Stimulated activated CD8-positive, alpha-beta memory T cell treated with anti-CD3 and anti-CD28 coated beads, Interleukin-15, amount 100 ng/mL, for 24 hours (primary cell): ENCODE measurements at regions not wholly inside any gene's neighbourhood (a gene's known extent, or its start where the extent isn't known, plus 50 kb on each side); places are given as distances from the start of the nearest gene placed in this dataset.

Experiments
- DNase-seq: peaks from one replicate; pipeline ENCODE4 v3.0.0-alpha.2; 2020; ENCODE audit warnings: low read depth

DNA sequence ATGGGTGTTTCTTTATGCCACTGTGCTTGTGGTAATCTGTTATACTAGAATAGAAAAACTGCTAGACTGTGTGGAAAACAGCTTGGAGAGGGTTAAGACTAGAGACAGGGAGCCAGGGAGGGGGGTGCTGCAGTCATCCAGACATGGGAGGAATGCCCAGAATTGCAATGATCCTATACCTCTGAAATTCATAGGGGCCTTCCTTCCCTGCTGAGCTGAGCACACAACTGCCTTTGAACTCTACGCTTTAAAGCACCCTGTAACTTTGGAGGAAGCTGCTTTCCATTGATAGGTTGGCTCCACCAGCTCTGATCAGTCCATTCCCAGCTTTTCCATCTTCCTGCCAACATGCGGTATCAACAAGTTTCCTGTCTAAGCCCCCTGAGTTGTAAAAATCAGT lies 155.9 kb upstream of the RASGEF1B start:
- no peak for DNase-seq

DNA sequence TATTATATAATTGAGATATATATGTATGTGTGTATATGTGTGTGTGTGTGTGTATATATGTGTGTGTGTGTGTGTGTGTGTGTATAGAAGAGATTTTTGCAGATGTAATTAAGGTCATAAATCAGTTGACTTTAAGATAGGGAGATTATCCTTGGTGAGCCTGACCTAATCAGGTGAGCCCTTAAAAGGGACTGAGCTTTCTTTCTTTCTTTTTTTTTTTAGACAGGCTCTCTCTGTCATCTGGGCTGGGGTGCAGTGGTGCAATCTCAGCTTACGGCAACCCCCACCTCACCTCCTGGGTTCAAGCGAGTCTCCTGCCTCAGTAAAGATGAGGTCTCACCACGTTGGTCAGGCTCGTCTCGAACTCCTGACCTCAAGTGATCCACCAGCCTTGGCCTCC lies 155.1 kb upstream of the RASGEF1B start:
- DNase-seq = no peak

DNA sequence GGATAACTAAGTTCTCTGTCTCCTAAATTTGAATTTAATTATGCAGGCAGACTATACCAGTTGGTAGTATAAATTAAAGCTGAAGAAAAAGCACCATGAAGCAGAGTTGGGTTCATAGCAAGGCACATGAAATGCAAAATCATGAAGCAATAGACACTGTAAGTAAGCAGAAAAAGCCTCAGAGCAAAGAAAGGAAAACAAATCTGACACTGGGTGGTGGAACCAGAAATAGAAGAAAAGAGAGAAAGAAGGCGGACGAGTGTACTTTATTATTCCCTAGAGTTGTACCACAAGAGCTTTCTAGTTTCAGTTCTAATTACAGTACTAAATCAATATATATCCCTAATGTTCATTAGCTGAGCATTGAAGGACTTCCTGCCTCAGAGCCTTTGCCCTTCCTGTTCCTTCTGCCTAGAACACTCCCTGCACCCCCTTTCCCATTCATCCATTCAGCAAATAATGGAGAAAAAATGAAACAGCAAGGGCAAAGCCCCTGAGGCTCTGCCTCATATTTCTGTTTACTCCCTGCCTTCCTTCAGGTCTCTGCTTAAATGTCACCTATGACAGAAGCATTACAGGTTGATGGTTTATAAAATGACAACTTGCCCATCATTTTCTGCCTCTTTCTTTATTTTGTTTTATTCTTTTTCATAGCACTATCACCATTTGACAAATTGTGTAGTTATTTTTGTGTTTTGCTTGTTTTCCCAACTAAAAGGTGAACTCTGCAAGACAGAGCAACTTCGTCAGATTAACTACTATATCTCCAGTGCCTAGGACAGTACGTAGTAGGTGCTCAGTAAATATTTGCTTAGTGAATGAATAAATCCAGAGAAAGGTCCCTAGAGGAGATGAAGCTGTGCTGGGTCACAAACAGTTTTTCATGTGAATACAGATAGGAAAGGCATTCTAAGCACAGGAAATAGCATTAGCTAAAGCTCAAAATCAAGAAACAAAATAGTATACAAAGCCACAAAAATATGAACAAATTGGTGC lies 154.0 kb upstream of the RASGEF1B start:
- DNase-seq = no peak

DNA sequence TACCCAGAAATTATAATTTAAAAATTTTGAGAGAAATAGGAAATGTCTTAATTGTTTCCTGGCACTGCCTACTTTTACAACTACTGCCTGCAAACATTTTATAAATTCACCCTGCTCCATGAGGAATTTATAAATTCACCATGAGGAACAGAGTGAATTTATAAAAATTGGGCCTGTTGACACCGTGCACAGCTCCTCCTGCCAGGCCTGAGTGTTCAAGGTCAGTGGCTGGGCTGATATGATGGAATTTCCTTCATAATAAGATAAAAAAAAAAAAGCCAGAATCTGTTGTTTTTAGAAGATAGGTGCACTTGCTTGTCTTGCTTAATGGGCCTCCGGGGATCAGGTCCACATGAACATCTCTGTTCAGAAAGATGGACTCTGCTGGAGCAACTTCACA lies 151.7 kb upstream of the RASGEF1B start:
- DNase-seq = no peak

DNA sequence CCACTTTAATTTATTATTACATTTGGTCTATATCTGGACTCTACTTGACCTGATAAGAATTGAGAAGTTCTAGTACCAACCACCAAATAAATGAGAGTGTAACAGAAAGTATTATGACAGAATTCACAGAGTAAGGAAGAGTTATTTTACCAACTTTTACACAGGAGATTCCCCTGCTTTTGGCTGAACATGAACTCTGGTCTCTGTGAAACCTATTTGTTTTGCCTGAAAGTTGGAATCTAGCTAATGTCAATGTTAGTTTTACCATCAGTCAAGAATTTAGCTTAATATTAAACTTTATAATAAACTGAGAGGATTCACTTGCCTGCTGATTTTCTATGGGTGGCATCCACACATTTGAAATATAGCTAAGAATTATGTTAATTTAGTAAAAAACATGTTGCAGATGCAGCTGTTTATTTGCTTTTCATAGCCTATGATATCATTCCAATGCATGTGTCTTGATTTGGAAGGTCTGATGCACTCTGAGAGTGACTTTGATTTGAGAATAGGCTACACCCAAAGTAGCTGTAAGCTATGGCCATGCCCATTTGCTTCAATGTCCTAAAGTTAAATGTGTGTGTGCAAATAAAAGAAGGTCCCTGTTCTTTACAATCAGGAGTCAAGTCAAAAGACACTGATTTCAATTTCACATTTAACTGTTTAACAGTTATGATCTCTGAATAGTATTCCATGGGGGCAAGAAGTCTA lies 150.9 kb upstream of the RASGEF1B start:
- DNase-seq = no peak

DNA sequence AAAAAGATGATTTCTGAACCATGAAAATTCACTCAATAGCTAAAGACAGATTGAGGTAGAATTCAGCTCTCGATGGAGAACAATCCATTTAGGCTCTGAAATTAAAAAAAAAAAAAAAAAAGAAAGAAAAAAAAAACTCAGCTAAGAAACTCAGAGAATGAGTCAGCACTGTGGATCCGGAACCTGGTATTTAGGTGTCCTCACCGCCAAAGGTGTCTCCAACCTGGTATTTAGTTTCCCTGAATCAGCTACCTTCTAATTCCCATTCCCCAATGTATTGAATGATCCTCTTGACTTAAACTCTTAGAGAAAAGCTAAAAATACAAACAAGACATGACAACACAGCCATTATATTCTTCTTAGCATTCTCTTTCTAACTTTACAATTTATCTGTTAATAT lies 150.3 kb upstream of the RASGEF1B start:
- no peak for DNase-seq

DNA sequence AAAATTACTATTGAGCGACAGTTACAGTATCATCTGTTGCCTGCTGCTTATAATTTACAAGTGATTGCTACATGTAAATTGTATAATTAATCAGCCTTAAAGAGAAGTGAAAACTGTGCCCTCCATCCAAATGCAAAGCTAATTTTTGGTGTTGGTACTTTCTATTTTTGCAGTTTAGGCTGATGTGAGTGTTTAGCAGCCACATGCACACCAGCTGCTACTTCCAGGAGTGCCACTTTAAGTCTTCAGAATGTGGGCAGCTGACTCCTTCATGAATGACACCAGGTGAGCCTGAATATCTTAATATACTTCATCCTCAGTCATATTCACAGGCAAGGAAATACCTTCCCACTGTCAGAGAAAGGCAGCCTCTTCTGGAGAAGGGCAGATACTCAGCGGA lies 149.8 kb upstream of the RASGEF1B start:
- no peak for DNase-seq

DNA sequence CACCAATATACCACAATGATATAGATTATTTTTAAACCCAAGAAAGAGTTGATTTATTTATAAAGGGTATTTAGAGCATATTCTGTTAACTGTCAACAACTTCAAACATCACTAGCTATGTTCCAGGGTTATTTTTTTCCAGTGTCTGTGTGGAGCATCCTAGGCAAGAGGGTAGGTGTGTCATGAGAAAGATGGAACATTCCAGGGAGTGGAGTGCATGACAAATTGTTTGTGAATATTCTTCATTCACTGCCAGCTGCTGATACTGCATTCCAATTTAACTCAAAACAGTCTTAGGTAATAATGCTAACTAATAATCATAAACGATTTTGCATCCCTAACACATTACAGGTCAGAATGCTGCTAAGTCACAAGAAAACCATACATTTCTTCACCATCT lies 148.7 kb upstream of the RASGEF1B start:
- DNase-seq = no peak

DNA sequence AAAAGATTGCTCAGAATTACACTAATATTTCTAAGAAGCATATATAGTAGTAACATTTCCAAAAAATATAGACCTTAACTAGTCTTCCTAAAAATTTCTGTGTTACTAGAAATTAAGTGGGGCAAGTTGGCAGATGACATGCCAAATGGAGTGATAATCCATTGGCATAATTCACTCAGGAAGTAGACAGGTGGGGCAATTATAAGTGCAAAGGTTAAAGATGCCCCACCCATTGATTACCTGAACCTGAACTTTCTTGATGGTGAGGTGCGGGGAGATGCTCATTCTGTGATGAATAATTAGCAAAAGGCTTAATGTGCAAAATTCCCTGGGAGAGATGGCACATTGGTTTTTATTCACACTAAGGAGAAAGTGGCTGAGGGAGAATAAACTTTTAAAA lies 145.8 kb upstream of the RASGEF1B start:
- no peak for DNase-seq

DNA sequence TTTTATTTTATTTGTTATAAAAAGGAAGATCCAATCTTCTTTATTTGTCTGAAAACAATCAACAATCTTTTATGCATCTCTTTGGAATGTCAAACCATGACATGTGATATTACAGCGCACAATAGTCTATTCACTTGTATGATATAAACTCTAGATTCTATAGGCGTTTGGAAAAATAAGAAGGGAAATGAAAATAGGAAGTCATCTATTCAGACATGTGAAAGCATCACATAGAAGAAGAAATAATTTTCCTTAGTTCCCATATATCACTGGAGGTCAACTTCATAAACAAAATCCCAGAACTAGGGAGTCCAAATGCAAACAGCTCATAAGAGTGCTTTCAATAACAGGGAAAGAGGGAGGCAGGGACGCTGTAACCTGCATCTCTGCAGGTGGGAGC lies 139.5 kb upstream of the RASGEF1B start:
- DNase-seq = no peak

DNA sequence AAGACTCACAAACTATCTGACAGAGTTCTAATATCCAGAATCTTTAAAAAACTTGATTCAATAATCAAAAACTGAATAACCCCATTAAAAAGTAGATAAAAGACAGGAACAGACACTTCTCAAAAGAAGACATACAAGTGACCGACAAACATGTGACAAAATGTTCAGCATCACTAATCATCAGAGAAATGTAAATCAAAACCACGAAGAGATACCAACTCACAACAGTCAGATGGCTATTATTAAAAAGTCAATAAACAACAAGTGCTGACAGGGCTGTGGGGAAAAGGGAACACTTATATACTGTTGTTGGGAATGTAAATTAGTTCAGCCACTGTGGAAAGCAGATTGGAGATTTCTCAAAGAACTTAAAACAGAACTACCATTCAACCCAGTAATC lies 138.1 kb upstream of the RASGEF1B start:
- DNase-seq = no peak

DNA sequence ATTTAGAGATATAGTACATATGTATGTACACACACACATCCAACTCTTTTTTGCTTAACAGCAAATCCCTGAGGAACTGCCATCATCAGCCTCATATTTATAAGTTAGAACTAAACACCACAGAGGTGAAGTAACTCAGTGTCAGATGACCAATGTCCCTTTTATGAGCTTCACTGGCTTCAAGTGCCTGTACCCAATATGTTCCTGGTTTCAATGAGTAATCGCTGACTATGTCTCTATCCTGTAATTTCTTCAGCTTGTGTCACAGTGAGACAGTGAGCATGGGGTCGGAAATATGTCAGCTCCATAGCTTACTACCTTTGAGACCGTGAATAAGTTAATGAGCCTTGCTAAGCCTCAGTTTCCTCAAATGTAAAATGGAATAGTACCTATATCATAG lies 136.2 kb upstream of the RASGEF1B start:
- DNase-seq = no peak

DNA sequence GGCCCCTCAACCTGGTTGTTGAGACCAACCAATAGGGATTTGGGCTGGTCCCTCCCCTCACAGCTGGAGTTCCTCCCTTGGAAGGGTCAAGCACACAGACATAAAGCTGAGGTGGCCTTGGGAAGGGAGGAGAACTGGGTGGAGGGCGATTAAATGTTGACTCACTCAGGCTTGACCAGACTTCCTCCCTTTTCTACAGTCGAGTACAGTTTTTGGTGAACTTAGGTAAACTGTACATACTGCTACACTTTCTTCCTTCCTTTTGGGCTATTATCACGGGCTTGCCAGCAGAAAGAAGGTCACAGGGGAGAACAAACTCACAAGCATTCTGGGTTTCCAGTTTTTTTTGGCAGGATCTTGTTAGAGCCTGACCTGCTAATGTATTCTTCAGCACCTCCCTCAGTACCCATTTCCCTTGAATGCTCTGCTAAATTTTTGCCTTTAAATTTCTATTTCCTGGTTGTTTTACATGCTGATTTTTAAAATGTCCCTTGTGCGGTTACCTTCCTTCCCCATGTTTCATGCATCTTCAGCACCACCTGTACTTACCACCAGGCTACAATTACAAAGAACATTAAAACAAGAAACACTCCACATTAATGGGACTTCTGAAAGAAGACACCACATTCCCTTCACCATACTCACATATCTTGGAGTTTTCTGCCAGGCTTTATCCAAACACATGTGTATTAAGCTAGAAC lies 135.2 kb upstream of the RASGEF1B start:
- no peak for DNase-seq

DNA sequence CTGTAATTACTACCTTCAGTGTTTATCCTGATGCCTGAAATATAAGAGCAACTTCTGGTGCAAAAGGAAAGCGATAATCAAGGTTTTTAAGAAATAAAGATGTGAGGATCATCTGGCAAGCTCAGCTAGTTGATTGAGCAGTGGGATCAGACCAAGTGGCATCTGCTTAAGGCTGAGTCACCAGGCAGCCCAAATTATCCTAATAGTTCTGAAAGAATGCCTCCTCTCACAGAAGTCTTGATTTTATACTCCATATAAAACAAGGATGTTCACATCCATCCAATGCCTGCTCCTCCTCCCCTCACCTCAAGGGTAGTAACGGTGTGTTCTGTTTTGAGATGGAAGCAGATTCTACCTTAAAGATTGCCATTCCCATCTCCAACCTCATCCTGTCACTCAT lies 134.5 kb upstream of the RASGEF1B start:
- no peak for DNase-seq

DNA sequence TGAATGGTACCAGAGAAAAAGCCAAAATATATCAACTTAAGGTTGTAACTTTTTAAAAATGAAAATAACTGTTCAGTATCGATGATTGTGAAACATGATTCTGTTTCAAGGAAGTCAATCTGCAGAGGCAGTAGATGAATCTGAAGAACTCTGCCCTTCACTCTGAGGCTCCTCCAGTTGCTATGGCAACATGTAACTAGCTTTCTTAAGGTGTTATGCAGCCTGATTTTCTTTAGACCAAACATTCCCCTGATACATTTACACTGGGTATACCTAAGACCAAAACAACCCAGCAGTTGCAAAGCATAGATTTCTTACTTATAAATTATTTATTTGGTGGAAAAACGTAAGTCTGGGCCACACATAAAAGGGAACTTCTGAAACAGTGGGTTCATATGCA lies 133.6 kb upstream of the RASGEF1B start:
- DNase-seq = no peak

DNA sequence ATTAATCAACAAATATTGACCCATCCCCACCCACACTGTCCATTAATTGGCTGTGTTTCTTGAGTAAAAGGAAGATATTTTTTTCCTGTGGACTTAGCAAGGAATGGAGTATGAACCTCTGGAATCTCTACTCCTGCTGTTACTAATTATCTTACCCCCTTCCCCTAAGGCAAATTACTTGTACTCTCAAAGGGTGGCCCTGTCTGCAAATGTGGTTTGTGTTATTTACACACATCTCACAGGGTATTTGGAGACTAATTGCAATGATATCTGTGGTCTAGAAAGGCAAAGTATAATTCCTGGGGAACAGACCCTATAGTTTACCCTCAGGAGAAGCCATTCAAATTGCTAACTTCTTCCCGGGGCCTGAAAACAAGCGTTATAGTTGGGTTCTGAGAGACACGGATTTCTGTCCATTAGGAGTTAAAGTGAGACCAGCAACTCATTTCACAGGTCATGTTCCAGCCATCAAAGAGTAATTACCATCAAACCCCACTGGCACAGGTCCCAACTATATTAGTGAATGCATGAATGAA lies 133.0 kb upstream of the RASGEF1B start:
- DNase-seq = no peak

DNA sequence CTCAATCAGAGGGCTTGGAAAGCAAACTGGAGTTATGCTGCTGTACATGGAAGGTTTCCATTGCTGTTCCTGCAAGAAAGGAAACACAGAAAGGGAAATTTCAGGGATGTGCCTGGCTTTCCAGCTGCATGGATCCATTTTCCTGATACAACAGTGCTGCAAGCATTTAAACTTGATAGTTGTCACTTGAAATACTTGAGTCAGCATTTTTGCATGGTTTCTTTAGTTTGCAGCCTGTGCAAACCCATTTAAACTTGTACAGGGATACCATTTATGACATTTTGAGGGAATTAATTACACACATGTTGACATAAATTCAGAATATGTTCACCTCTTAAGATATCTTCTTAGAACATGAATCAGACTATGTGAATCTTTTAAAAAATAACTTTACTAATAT lies 131.1 kb upstream of the RASGEF1B start:
- DNase-seq = no peak

DNA sequence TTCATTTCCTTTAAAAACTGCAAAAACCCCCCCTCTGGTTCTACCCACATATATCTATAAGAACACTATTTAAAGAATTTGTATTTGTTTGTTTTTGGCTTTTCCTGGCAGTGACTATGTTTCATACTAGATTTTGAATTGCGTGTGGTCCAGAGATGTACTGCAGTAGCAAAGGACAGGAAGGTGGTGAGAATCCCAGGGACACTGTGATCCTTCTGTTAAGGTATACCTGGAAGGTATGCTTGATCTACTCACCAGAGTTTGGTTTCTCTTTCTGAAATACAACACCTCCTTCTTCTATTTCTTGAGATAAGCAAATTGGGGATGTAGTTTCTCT lies 129.6 kb upstream of the RASGEF1B start:
- DNase-seq = no peak

DNA sequence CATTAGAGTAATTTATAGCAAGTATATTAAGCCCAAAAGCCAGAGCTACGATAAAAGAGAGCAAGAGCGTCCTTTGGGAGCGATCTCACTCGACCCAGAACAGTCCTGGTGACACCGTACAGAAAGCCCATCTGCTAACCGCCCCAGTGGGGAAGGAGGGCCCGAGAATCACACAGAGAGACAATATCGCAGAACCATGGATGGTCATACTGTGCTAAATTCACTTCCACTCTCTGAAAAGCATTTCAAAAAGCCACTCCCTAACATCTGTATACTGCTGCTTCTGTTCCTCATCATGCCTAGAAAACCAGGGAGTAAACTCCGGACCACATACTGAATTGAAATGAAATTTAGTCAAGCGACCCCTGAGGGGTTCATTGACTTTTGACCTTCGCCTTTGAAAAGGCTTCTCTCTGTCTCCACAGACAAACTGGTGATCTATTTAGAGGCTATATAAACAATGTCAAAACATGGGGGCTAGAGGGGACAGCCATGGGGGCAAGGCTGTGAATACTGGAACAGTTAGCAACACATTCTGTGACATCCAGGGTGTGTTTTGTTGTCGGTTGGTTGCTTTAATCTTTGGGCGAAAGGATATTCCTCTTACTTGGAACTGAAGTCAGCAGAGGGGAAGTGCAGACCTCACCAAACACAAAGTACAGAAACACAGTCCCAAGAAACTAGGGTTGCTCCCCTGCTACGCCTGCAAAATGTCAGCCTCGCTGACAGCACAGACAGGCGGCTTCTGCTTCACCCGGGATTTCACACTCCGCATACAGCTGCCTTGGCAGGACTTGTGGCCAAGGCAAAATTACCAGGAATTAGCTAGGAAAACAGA lies 129.0 kb upstream of the RASGEF1B start:
- DNase-seq = no peak

DNA sequence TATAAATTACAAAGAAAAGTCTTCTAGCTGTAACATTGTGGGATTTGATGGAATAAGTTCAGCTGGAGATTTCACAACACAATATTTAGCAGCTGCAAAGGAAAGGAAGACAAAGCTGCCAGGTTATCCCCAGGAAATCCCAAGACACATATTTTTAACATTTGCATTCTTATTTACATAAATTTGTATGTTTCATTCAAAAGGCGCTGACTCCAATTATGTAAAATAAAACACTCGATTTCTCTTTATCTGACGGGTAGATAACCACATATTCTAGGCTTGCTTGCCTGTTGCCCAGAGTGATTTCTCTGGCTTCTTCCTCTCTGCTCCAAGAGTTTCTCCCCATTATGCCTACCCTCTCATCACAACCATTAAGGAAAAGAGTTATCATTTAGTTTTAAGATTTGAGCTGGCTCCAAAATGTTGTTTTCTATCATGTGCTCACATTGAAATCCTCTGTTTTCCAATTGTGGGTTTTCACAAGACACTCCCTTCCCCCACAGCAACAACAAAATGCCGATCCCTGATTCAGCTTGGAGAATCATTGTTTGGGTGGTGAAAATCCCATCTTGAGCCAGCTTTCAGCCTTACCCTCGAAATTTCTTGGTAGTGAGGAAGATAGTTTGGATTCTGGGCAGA lies 128.2 kb upstream of the RASGEF1B start:
- DNase-seq = no peak
